ENCODE measurements at regions not wholly inside any gene's neighbourhood (a gene's known extent, or its start where the extent isn't known, plus 50 kb on each side); places are given as distances from the start of the nearest gene placed in this dataset.

DNA sequence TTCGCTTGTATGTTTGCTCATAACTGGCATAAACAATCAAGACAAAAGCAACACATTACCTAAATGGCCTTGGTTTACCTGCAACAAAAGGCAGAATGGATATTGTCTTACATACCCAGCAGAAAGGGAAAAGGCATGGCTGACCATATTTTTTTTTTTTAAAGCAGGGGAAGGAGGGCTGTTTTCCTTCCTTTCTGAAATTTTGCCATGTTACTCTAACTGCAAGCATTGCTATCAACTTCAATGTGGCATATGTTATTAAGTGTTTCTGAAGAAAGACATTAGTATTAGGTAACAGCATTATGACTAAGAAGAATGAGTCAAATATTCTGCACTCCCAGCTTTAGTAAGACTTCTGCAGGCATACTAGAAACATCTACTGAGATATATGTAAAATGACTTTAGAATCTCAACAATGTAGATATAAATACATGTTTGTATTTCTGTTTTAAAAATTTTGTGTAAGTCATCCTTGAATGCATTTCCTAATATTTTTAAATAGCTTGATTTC lies 512.6 kb upstream of the FAM241A start:
- TF ChIP-seq, protein P1, sequence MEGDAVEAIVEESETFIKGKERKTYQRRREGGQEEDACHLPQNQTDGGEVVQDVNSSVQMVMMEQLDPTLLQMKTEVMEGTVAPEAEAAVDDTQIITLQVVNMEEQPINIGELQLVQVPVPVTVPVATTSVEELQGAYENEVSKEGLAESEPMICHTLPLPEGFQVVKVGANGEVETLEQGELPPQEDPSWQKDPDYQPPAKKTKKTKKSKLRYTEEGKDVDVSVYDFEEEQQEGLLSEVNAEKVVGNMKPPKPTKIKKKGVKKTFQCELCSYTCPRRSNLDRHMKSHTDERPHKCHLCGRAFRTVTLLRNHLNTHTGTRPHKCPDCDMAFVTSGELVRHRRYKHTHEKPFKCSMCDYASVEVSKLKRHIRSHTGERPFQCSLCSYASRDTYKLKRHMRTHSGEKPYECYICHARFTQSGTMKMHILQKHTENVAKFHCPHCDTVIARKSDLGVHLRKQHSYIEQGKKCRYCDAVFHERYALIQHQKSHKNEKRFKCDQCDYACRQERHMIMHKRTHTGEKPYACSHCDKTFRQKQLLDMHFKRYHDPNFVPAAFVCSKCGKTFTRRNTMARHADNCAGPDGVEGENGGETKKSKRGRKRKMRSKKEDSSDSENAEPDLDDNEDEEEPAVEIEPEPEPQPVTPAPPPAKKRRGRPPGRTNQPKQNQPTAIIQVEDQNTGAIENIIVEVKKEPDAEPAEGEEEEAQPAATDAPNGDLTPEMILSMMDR (IDR thresholded peaks at IDR 0.05; ENCODE audit: borderline replicate concordance, extremely low read depth, insufficient read depth) = no peak
- intact Hi-C loops (cut with DNase I) = no loop called here
- no peak for FAIRE-seq

DNA sequence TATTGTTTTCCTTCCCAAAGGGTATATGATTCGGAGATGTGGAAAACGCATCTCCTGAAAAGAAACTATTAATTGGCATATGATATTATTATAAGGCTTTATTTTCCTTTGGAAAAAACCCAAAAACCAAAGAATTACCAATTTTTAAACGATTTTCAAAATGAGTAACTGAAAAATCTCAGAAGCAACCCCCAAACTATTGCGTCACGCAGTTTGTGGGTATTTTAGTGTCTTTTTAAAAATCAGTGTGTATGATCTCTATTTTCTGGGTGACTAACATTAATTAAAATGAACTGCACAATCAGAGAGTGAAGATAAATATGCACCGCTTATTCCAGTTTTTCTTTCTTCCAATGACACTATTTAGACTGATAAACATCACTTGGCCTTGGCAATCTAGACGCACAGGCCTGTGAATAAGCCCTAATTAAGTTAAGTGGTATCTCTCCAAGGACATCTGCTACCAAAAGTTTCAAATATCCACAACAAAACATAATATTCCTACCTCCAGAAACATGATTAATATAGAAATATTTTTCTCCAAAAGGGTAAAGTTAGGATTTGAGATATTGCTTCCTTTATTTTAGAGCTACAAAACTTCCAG lies 511.5 kb upstream of the FAM241A start:
- TF ChIP-seq, protein P1 (IDR thresholded peaks at IDR 0.05; ENCODE audit: borderline replicate concordance, extremely low read depth, insufficient read depth) = no peak
- intact Hi-C loops (cut with DNase I) = no loop called here
- H3K9me3 ChIP-seq (ENCODE audit: control insufficient read depth in 2 of 3, insufficient read depth in 1 of 3, low read length in 3 of 3) = no peaks in the 10 kb centered on the region
- DNase-seq = no peak
- no peak overlapping the region for H3K9ac ChIP-seq (ENCODE audit: low read length in 3 of 3)
- no peaks in the 10 kb centered on the region for H3K36me3 ChIP-seq (ENCODE audit: control insufficient read depth in 2 of 3, insufficient read depth in 3 of 3, low read length in 3 of 3)
- H3K4me1 ChIP-seq (ENCODE audit: control insufficient read depth in 2 of 3, insufficient read depth in 2 of 3, low read depth in 1 of 3, low read length in 3 of 3) = no peaks in the 10 kb centered on the region
- no peak for FAIRE-seq
- H3K27me3 ChIP-seq (ENCODE audit: control insufficient read depth, insufficient read depth, low read length) = no peaks in the 10 kb centered on the region
- no peak overlapping the region for H3K27ac ChIP-seq (ENCODE audit: low read depth in 2 of 2, low read length in 2 of 2)
- H3K4me3 ChIP-seq (ENCODE audit: low read length in 3 of 3) = no peak overlapping the region

More for the DNA sequence above, 512.6 kb upstream of the FAM241A start:
- H3K27ac ChIP-seq (ENCODE audit: low read depth in 2 of 2, low read length in 2 of 2) = no peak overlapping the region
- no peaks in the 10 kb centered on the region for H3K9me3 ChIP-seq (ENCODE audit: control insufficient read depth in 2 of 3, insufficient read depth in 1 of 3, low read length in 3 of 3)
- DNase-seq = no peak
- no peaks in the 10 kb centered on the region for H3K4me1 ChIP-seq (ENCODE audit: control insufficient read depth in 2 of 3, insufficient read depth in 2 of 3, low read depth in 1 of 3, low read length in 3 of 3)
- H3K27me3 ChIP-seq (ENCODE audit: control insufficient read depth, insufficient read depth, low read length) = no peaks in the 10 kb centered on the region
- H3K4me3 ChIP-seq (ENCODE audit: low read length in 3 of 3) = no peak overlapping the region
- no peaks in the 10 kb centered on the region for H3K36me3 ChIP-seq (ENCODE audit: control insufficient read depth in 2 of 3, insufficient read depth in 3 of 3, low read length in 3 of 3)
- no peak overlapping the region for H3K9ac ChIP-seq (ENCODE audit: low read length in 3 of 3)

DNA sequence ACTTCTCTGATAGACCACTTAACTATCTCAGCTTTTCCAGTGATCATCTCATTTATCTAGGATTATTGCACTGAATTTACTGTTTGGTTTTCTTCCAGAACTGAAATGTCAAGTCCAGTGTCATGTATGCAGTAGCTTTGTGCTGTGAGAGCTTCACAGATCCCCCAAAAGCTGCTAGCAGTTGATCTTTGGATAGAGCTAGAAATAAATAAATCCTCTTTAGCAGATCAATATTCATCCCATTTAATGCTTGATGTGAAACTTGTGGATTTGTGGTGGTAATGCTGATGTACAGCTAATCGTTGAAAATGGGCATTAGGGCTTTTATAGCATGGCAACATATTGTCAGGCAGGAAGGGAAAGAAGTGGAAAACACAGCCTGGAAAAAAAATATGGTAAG lies 509.6 kb upstream of the FAM241A start:
- FAIRE-seq (no peak), DNase-seq (no peak)
- Histone ChIP-seq H3K9me3 (ENCODE audit: control insufficient read depth in 2 of 3, insufficient read depth in 1 of 3, low read length in 3 of 3) (no peaks in the 10 kb centered on the region), H3K27ac (ENCODE audit: low read depth in 2 of 2, low read length in 2 of 2) (no peak overlapping the region), H3K9ac (ENCODE audit: low read length in 3 of 3) (no peak overlapping the region), H3K27me3 (ENCODE audit: control insufficient read depth, insufficient read depth, low read length) (no peaks in the 10 kb centered on the region), H3K4me3 (ENCODE audit: low read length in 3 of 3) (no peak overlapping the region), H3K36me3 (ENCODE audit: control insufficient read depth in 2 of 3, insufficient read depth in 3 of 3, low read length in 3 of 3) (no peaks in the 10 kb centered on the region), H3K4me1 (ENCODE audit: control insufficient read depth in 2 of 3, insufficient read depth in 2 of 3, low read depth in 1 of 3, low read length in 3 of 3) (no peaks in the 10 kb centered on the region)
- TF ChIP-seq, protein P1 (IDR thresholded peaks at IDR 0.05; ENCODE audit: borderline replicate concordance, extremely low read depth, insufficient read depth) = no peak
- intact Hi-C loops (cut with DNase I) = no loop called here
